ENCODE measurements at regions not wholly inside any gene's neighbourhood (a gene's known extent, or its start where the extent isn't known, plus 50 kb on each side); places are given as distances from the start of the nearest gene placed in this dataset.

DNA sequence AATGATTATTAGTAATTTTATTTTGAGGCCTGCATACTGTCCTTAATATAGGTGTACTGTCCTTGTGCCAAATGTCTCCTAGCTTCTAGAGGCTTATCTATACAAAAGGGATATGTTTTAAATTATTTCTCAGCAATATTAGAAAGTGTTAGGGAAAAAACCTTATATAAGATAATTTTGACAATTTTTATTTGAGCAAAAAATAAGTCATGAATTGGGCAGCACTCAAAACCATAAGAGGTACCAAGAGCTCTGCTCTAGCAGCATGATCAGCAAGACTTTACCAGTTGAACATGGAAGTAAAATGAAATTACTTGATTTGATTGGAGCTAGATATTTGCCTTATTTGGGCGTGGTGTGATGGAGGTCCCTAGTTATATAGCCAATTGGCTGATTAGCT lies 157.1 kb downstream of the PTBP2 start:
- H3K4me2 ChIP-seq (ENCODE audit: low read length) = no peak overlapping the region
- no peaks in the 10 kb centered on the region for H4K20me1 ChIP-seq (ENCODE audit: insufficient read depth)
- no peak overlapping the region for H3K4me3 ChIP-seq (ENCODE audit: low read length)
- no peaks in the 10 kb centered on the region for H3K79me2 ChIP-seq (replicated peaks; ENCODE audit: insufficient read depth, low read length)
- no peak overlapping the region for H3K9ac ChIP-seq (ENCODE audit: low read length)
- no peaks in the 10 kb centered on the region for H3K9me3 ChIP-seq (ENCODE audit: low read length)
- no peaks in the 10 kb centered on the region for H3K27me3 ChIP-seq (ENCODE audit: insufficient read depth, low read depth, low read length)
- no peaks in the 10 kb centered on the region for H3K9me2 ChIP-seq (ENCODE audit: insufficient read depth, low read length)
- H3F3A ChIP-seq (ENCODE audit: insufficient read depth, low read length, poor library complexity, severe bottlenecking) = no peaks in the 10 kb centered on the region
- no peaks in the 10 kb centered on the region for H3K36me3 ChIP-seq (ENCODE audit: insufficient read depth, low read length)
- TF ChIP-seq SMC3 (conservative IDR thresholded peaks at IDR 0.05; ENCODE audit: poor library complexity) = no peak
- no peak for TF ChIP-seq TAF1 (IDR thresholded peaks at IDR 0.05; ENCODE audit: low read depth)
- TF ChIP-seq MXI1 (conservative IDR thresholded peaks at IDR 0.05; ENCODE audit: poor library complexity, severe bottlenecking) = no peak
- TF ChIP-seq, protein P1, sequence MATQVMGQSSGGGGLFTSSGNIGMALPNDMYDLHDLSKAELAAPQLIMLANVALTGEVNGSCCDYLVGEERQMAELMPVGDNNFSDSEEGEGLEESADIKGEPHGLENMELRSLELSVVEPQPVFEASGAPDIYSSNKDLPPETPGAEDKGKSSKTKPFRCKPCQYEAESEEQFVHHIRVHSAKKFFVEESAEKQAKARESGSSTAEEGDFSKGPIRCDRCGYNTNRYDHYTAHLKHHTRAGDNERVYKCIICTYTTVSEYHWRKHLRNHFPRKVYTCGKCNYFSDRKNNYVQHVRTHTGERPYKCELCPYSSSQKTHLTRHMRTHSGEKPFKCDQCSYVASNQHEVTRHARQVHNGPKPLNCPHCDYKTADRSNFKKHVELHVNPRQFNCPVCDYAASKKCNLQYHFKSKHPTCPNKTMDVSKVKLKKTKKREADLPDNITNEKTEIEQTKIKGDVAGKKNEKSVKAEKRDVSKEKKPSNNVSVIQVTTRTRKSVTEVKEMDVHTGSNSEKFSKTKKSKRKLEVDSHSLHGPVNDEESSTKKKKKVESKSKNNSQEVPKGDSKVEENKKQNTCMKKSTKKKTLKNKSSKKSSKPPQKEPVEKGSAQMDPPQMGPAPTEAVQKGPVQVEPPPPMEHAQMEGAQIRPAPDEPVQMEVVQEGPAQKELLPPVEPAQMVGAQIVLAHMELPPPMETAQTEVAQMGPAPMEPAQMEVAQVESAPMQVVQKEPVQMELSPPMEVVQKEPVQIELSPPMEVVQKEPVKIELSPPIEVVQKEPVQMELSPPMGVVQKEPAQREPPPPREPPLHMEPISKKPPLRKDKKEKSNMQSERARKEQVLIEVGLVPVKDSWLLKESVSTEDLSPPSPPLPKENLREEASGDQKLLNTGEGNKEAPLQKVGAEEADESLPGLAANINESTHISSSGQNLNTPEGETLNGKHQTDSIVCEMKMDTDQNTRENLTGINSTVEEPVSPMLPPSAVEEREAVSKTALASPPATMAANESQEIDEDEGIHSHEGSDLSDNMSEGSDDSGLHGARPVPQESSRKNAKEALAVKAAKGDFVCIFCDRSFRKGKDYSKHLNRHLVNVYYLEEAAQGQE (IDR thresholded peaks at IDR 0.05; ENCODE audit: borderline replicate concordance) = no peak
- no peak for TF ChIP-seq EZH2 (IDR thresholded peaks at IDR 0.05; ENCODE audit: borderline replicate concordance, insufficient read depth, low read length, poor library complexity, severe bottlenecking)
- TF ChIP-seq POLR2AphosphoS5 (IDR thresholded peaks at IDR 0.05) = no peak
- TF ChIP-seq EP300 (conservative IDR thresholded peaks at IDR 0.05; ENCODE audit: poor library complexity, severe bottlenecking) = no peak
- no peak for TF ChIP-seq RAD21 (conservative IDR thresholded peaks at IDR 0.05)
- H3K27ac ChIP-seq (ENCODE audit: low read length) = no peak overlapping the region
- H2AFZ ChIP-seq (ENCODE audit: low read depth, low read length) = no peak overlapping the region

DNA sequence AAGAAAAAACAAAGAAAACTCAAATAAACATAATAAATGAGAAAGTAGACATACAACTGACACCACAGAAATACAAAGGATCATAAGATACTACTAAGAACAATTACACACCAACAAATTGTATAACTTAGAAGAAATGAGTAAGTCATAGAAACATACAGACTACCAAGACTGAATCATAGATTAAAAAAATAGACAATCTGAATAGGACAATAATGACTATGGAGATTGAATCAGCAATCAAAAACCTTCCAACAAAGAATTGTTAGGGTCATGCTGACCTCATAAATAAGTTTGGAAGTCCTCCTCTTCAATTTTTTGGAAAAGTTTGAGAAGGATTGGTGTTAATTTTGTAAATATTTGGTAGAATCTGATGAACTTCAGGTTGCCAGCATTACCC lies 159.0 kb downstream of the PTBP2 start:
- Histone ChIP-seq H3K9me2 (ENCODE audit: insufficient read depth, low read length) (no peaks in the 10 kb centered on the region), H3K27ac (ENCODE audit: low read length) (no peak overlapping the region), H3K4me2 (ENCODE audit: low read length) (no peak overlapping the region), H3K79me2 (replicated peaks; ENCODE audit: insufficient read depth, low read length) (no peaks in the 10 kb centered on the region), H3K9me3 (ENCODE audit: low read length) (no peaks in the 10 kb centered on the region), H3K9ac (ENCODE audit: low read length) (no peak overlapping the region), H4K20me1 (ENCODE audit: insufficient read depth) (no peaks in the 10 kb centered on the region), H3K36me3 (ENCODE audit: insufficient read depth, low read length) (no peaks in the 10 kb centered on the region), H2AFZ (ENCODE audit: low read depth, low read length) (no peak overlapping the region), H3K4me3 (ENCODE audit: low read length) (no peak overlapping the region), H3F3A (ENCODE audit: insufficient read depth, low read length, poor library complexity, severe bottlenecking) (no peaks in the 10 kb centered on the region), H3K27me3 (ENCODE audit: insufficient read depth, low read depth, low read length) (no peaks in the 10 kb centered on the region)
- TF ChIP-seq, protein P1 (IDR thresholded peaks at IDR 0.05; ENCODE audit: borderline replicate concordance) = no peak
- TF ChIP-seq MXI1 (conservative IDR thresholded peaks at IDR 0.05; ENCODE audit: poor library complexity, severe bottlenecking) (no peak), TAF1 (IDR thresholded peaks at IDR 0.05; ENCODE audit: low read depth) (no peak), POLR2AphosphoS5 (IDR thresholded peaks at IDR 0.05) (no peak), RAD21 (conservative IDR thresholded peaks at IDR 0.05) (no peak), EP300 (conservative IDR thresholded peaks at IDR 0.05; ENCODE audit: poor library complexity, severe bottlenecking) (no peak), SMC3 (conservative IDR thresholded peaks at IDR 0.05; ENCODE audit: poor library complexity) (no peak)

Data from neural cell (in vitro differentiated cells).